IPS-18a (cell line): ENCODE measurements at regions not wholly inside any gene's neighbourhood (a gene's known extent, or its start where the extent isn't known, plus 50 kb on each side); places are given as distances from the start of the nearest gene placed in this dataset.

Source experiments
- H3K27ac ChIP-seq: one replicate; pipeline ENCODE4 v1.5.1; 2013; ENCODE audit warnings: low read length
- H3K27me3 ChIP-seq: one replicate; pipeline ENCODE4 v1.6.1; 2013; ENCODE audit warnings: mild to moderate bottlenecking, low read length; ENCODE audit not compliant: control insufficient read depth, insufficient read depth
- H3K36me3 ChIP-seq: one replicate; pipeline ENCODE4 v1.6.1; 2013; ENCODE audit warnings: low read depth, low read length; ENCODE audit not compliant: control insufficient read depth
- H3K4me1 ChIP-seq: one replicate; pipeline ENCODE4 v1.6.1; 2013; ENCODE audit warnings: low read depth, low read length; ENCODE audit not compliant: control insufficient read depth
- H3K4me3 ChIP-seq: one replicate; pipeline ENCODE4 v1.5.1; 2013; ENCODE audit warnings: low read length
- H3K9ac ChIP-seq: one replicate; pipeline ENCODE4 v1.6.1; 2013; ENCODE audit warnings: mild to moderate bottlenecking, low read length, moderate library complexity
- H3K9me3 ChIP-seq: one replicate; pipeline ENCODE4 v1.6.1; 2013; ENCODE audit warnings: low read depth, low read length; ENCODE audit not compliant: control insufficient read depth

DNA sequence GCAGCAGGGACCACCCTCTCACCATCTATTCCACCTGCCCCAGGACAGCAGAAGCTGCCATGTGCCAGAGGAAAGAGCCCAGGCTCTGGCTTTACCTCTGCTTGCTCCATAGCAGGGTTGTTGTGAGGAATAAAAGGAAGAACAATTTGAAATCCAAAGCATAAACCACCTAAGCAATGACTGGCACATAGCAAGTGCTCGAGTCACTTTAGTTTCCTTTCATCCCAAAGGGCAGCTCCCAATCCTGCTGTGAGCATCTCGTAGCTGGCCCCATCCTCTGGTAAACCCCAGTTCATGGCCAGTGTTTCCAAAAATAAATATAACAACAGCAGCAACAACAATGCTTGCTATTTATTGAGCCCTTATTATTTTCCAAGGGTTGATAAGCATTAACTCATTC is 923.5 kb downstream of the EPHA4 start:
- H3K9me3 ChIP-seq = no peaks in the 10 kb centered on the region

DNA sequence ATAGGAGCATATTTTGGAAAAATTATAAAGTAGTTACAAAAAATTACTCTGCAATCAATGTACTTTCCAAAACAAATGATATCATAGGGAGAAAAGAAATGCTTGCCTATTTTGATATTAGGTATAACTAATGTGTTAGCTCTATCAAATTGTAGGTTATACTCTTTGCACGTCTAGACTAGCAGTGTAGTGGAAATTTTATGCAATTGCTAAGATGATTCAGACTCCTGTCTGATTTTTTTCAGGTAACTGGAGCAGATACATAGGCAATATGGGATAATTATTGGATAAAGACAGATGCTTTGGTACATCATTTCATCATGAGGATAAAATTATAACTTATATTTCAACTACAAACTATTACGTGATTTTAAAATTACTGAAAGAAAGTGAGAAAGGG is 918.3 kb downstream of the EPHA4 start:
- no peak overlapping the region for H3K4me3 ChIP-seq
- H3K36me3 ChIP-seq = no peaks in the 10 kb centered on the region
- no peak overlapping the region for H3K27ac ChIP-seq
- H3K9ac ChIP-seq = no peak overlapping the region
- no peaks in the 10 kb centered on the region for H3K9me3 ChIP-seq
- H3K4me1 ChIP-seq = no peaks in the 10 kb centered on the region
- H3K27me3 ChIP-seq = no peaks in the 10 kb centered on the region

More for the DNA sequence above, 923.5 kb downstream of the EPHA4 start:
- no peaks in the 10 kb centered on the region for H3K4me1 ChIP-seq
- no peak overlapping the region for H3K9ac ChIP-seq
- H3K27ac ChIP-seq = no peak overlapping the region
- no peaks in the 10 kb centered on the region for H3K36me3 ChIP-seq
- no peak overlapping the region for H3K4me3 ChIP-seq
- H3K27me3 ChIP-seq = no peaks in the 10 kb centered on the region

DNA sequence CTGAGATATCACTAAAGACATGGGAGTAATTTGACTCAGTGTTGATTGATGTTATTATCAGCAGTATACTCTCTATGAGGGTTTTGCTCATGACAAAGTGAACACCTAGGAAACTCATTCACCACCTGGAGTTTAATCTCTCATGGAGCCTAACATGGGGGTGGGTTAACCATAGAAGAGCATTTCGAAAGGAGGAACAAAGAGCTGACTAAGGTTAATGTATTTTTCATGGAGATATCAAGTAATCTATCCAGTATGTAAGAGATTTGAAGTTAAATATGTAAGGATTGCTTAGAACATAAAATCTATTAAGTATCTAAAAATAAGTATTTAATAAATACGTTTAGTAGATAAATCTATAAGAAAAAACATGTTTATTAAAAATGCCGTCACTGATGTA is 917.8 kb downstream of the EPHA4 start:
- Histone ChIP-seq H3K27me3 (no peaks in the 10 kb centered on the region), H3K27ac (no peak overlapping the region), H3K4me3 (no peak overlapping the region), H3K36me3 (no peaks in the 10 kb centered on the region), H3K9ac (no peak overlapping the region), H3K9me3 (no peaks in the 10 kb centered on the region), H3K4me1 (no peaks in the 10 kb centered on the region)

DNA sequence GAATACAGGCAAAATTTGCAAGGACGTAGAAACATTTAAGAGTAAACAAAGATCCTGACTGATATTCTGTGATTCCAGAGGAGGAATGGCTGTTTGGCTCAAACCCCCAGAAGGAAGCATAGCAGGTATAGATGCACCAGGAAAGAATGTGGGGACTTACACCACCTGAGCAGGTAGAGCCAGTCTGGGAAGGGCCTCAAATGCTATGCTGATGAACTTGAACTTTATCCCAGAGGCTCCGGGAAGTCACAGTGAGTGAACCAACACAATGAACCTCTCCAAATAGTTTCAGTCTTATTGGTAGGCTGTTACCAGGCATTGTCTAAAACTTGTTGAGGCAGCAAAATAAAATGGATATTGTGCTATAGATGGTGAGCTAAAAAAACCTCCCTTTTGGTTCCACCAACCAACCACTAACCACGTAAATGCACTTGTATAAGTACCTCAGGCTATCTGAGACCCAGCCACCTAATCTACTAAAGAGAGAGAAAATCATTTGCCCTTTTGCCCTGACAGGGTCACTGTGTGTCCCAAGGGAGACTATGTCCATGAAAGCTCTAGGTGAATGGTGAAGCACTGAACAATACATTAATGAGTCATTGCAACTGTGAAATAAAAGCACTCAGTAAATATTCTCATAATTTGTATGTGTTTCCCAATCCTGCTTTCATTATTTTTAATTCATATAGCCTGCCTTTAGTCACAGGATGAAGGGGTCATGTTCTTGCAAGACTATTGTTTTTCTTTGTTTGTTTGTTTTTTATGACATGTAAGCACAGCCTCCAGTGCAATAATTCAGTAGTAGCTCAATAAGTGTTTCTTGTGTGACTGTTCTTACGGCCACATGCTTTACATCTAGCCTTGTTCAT is 911.6 kb downstream of the EPHA4 start:
- no peak overlapping the region for H3K27ac ChIP-seq

DNA sequence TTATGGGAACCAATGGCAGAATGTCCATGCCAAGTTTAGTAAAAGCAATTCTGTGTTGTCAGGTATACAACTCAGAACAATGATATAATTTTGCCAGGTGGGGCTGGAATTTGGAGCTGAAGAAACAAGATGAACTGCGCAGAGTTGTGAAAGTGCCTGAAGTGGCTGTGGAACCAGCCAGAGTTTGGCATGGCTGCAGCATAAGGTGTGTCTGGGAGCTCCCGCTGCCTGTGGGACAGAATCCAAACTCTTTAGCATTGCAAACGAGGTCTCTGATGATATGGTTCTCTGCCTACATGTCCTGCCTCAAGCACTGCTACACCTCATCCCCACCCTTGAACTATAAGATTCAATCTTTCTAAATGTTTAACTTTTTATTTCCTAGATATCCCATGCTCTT is 909.7 kb downstream of the EPHA4 start:
- H3K27me3 ChIP-seq = no peaks in the 10 kb centered on the region
- H3K27ac ChIP-seq = no peak overlapping the region
- no peak overlapping the region for H3K9ac ChIP-seq
- no peaks in the 10 kb centered on the region for H3K9me3 ChIP-seq
- no peaks in the 10 kb centered on the region for H3K4me1 ChIP-seq
- H3K36me3 ChIP-seq = no peaks in the 10 kb centered on the region
- H3K4me3 ChIP-seq = no peak overlapping the region

More for the DNA sequence above, 911.6 kb downstream of the EPHA4 start:
- H3K36me3 ChIP-seq = no peaks in the 10 kb centered on the region
- H3K9ac ChIP-seq = no peak overlapping the region
- H3K9me3 ChIP-seq = no peaks in the 10 kb centered on the region
- H3K27me3 ChIP-seq = no peaks in the 10 kb centered on the region
- H3K4me3 ChIP-seq = no peak overlapping the region
- no peaks in the 10 kb centered on the region for H3K4me1 ChIP-seq

DNA sequence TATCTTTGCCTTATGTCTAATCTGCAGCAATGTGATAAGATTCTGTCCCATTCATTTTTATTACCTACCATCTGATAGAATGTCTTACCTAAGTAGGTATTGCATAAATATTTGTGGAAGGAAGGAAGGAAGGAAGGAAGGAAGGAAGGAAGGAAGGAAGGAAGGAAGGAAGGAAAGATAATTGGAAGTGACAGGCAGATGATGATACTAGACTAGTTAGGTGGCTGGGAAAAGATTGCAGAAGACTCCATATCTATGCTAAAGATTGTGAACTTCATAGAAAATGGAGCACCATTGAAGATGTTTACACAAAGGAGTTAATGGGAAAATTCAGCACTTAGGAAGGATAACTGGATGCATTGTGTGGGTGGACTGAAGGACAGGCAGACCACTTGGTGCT is 909.0 kb downstream of the EPHA4 start:
- Histone ChIP-seq H3K4me1 (no peaks in the 10 kb centered on the region), H3K27me3 (no peaks in the 10 kb centered on the region), H3K27ac (no peak overlapping the region), H3K36me3 (no peaks in the 10 kb centered on the region), H3K9ac (no peak overlapping the region), H3K4me3 (no peak overlapping the region), H3K9me3 (no peaks in the 10 kb centered on the region)

DNA sequence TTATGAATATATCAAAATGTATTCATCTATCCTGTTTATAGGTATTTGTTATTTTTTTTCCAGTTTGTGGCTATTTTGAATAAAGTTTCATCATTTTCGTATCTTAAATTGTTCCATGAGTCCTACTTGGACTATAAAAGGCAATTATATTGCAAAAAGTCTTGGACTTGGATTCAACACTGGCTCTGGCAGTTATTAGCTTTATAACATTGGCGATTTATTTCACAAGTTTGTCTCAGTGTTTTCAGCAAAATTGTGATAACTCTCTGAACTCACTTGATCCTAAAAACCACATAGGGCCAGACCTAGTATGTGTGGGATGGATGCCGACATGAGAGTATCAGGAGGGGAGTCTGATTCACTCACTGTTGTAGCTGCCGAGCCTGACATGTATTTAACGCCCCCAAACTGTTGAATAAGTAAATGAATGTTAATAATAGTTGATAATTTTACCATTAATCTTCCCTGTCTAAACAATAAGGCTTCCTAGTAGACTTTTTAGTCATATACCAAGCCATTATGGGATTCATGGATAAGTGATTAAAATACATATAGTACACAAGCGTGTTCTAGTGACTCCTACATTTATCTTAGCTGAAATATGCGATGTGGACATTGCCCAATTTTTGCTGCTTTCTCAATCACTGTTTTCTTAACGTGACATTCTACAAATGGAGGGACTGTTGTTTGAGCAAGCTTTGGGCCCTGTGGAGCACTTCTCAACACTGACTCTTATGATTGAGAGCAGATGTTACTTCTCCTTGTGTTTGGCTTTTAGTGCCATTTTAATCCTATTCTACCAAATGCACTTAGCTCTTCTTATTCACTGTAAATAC is 907.6 kb downstream of the EPHA4 start:
- H3K9ac ChIP-seq = no peak overlapping the region
- H3K9me3 ChIP-seq = no peaks in the 10 kb centered on the region
- no peaks in the 10 kb centered on the region for H3K36me3 ChIP-seq
- H3K27me3 ChIP-seq = no peaks in the 10 kb centered on the region
- H3K4me1 ChIP-seq = no peaks in the 10 kb centered on the region
- no peak overlapping the region for H3K4me3 ChIP-seq
- no peak overlapping the region for H3K27ac ChIP-seq

DNA sequence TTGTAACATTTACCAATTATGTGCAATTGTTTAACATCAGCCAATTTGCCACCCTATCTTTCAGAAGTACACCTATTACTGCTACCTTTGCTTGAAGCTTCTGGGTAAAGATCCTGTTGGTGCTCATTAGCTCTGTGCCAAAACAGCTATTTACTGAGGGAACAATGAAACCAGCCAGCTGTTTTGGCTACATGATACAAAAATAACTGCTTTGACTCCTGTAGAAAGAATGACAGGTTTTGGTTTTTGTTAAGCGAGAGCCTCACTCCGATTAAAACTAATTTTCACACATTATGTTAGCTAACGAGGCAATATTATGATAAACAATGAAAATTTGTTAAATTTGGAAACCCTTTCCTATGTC is 907.0 kb downstream of the EPHA4 start:
- no peak overlapping the region for H3K4me3 ChIP-seq
- no peaks in the 10 kb centered on the region for H3K27me3 ChIP-seq
- H3K9me3 ChIP-seq = no peaks in the 10 kb centered on the region
- H3K36me3 ChIP-seq = no peaks in the 10 kb centered on the region
- no peak overlapping the region for H3K27ac ChIP-seq
- no peak overlapping the region for H3K9ac ChIP-seq
- no peaks in the 10 kb centered on the region for H3K4me1 ChIP-seq

DNA sequence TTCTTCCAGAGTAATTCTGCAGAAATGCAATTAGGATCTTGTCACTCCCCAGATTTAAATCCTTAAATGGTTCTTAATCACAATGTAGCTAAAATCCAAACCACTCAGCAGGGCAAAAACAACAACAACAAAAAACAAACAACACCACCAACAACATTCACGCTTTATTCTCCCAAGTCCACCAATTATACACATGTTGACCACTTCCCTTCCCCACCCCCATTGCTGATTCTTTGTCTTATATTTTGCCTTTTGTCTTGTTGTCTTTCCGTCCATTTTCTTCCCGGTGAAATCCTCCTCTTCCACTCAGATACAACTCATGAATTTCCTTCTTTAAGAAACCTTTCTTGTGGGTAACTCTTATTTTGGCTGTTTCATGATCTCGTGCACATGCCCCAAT is 902.8 kb downstream of the EPHA4 start:
- Histone ChIP-seq H3K9me3 (no peaks in the 10 kb centered on the region), H3K36me3 (no peaks in the 10 kb centered on the region), H3K4me1 (no peaks in the 10 kb centered on the region), H3K4me3 (no peak overlapping the region), H3K27me3 (no peaks in the 10 kb centered on the region), H3K9ac (no peak overlapping the region), H3K27ac (no peak overlapping the region)

DNA sequence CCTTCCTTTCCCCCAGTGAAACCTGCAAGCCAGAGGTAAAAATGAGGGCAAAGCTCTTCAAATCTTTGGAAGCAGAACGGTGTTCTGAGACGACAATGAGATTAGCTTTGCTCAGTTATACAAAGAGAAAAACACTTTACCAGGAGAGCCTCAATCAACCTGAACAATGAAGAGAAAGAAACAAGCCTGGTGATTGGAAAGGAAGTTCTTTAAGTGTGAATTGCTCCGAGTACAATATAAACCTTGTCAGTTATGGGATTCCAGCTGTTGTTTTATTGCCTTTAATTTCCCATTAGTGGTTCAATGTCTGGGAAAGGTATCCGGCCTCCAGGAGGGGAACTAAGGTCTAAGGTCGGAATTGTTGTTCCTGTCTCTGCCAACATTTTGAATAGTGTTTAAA is 901.6 kb downstream of the EPHA4 start:
- Histone ChIP-seq H3K36me3 (no peaks in the 10 kb centered on the region), H3K4me1 (no peaks in the 10 kb centered on the region), H3K9me3 (no peaks in the 10 kb centered on the region), H3K27ac (no peak overlapping the region), H3K4me3 (no peak overlapping the region), H3K9ac (no peak overlapping the region), H3K27me3 (no peaks in the 10 kb centered on the region)

DNA sequence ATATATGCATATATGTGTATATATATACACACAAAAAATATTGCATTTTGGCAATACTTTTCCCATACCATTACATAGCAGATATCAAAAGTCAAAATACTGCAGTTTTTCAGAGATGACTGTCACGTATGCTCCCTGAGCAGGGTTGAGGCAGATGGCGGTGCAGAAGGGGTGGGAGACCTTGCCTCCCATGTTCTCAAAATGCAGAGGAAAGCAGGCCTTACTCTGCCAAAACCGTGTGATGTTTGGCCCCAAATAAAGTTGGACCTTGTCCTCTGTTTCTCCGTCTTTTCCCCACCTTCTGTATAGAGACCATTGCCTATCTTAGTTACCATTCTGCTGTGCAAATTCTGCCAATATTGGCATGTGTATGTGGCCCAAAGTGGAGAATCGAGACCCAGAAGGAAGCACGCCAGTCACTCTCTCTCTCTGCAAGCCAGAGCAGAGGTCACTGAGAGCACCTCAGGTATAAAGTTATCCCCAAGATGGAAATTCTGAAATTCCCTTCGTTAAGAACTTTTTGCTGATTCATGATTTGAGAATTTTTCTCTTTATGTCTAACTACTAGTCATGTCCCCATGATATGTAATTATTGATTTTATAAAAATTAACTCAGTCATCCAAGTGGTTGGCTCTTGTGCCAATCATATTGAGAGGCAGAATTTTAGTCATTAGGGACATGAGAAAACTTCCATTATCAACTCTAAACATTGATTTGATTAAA is 898.8 kb downstream of the EPHA4 start:
- Histone ChIP-seq H3K4me1 (peaks cover 2% of the 10 kb centered on the region), H3K9ac (no peak overlapping the region), H3K4me3 (no peak overlapping the region)

More for the DNA sequence above, 898.8 kb downstream of the EPHA4 start:
- Histone ChIP-seq H3K9me3 (no peaks in the 10 kb centered on the region), H3K36me3 (no peaks in the 10 kb centered on the region), H3K27ac (no peak overlapping the region), H3K27me3 (no peaks in the 10 kb centered on the region)
